IPS DF 6.9 (cell line): ENCODE measurements at regions not wholly inside any gene's neighbourhood (a gene's known extent, or its start where the extent isn't known, plus 50 kb on each side); places are given as distances from the start of the nearest gene placed in this dataset.

Experiments used
- DNase-seq: peaks from one replicate; pipeline ENCODE4 v3.0.0-alpha.2; 2013; ENCODE audit warnings: low read depth, low spot score
- H3K27ac ChIP-seq: one replicate; pipeline ENCODE4 v1.5.1; 2013; ENCODE audit warnings: low read length, control low read depth
- H3K27me3 ChIP-seq: 2 replicates; pipeline ENCODE4 v1.6.1; 2013; ENCODE audit warnings: mild to moderate bottlenecking, low read length; ENCODE audit not compliant: control insufficient read depth, insufficient read depth
- H3K36me3 ChIP-seq: 2 replicates; pipeline ENCODE4 v1.6.1; 2013; ENCODE audit warnings: low read length; ENCODE audit not compliant: control insufficient read depth, insufficient read depth
- H3K4me1 ChIP-seq: 2 replicates; pipeline ENCODE4 v1.6.1; 2013; ENCODE audit warnings: low read length; ENCODE audit not compliant: control insufficient read depth, insufficient read depth
- H3K4me3 ChIP-seq: 2 replicates; pipeline ENCODE4 v1.5.1; 2013; ENCODE audit warnings: mild to moderate bottlenecking, low read length
- H3K9me3 ChIP-seq: 2 replicates; pipeline ENCODE4 v1.6.1; 2013; ENCODE audit warnings: low read length, inconsistent platforms; ENCODE audit not compliant: control insufficient read depth, insufficient read depth
- WGBS: extraction: QIAGEN DNeasy Blood & Tissue Kit; methylation state at CpG from one replicate; pipeline ENCODE4 v1.1.7; 2013; ENCODE audit warnings: mixed read lengths, missing lambda C conversion rate; ENCODE audit not compliant: insufficient read length, insufficient coverage; 5-methylcytosine and 5-hydroxymethylcytosine counted together

GRCh38 chr13:107529035-107529434 is 686.3 kb downstream of the LIG4 start:
- H3K27ac ChIP-seq = no peak overlapping the region
- no peaks in the 10 kb centered on the region for H3K36me3 ChIP-seq
- no peak overlapping the region for H3K4me3 ChIP-seq
- no peaks in the 10 kb centered on the region for H3K27me3 ChIP-seq
- no peaks in the 10 kb centered on the region for H3K4me1 ChIP-seq
- H3K9me3 ChIP-seq = no peaks in the 10 kb centered on the region
- no peak for DNase-seq
- no CpG with 5 or more reads among the region's 4 CpGs for WGBS

DNA sequence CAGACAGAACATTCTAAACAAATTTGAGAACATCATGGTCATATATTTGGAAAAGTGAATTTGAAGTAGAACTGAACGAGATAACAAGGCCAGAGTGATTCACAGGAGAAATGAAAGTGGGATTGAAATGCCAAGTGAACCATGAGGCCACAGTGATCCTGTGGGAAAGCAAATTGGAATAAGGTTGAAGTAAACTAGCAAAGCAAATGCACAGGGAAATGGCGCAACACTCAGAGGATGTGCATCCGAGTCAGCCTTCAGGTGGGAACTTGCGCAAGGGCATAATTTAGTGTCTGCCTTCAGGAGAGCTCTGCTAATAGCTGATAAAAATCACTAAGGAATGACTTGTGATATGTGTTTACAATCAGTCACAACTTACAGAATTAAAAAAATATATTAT is 696.6 kb downstream of the LIG4 start:
- H3K4me1 ChIP-seq = no peaks in the 10 kb centered on the region
- H3K4me3 ChIP-seq = no peak overlapping the region
- no peaks in the 10 kb centered on the region for H3K27me3 ChIP-seq
- H3K36me3 ChIP-seq = no peaks in the 10 kb centered on the region
- no peaks in the 10 kb centered on the region for H3K9me3 ChIP-seq
- no peak overlapping the region for H3K27ac ChIP-seq
- WGBS = no CpG with 5 or more reads among the region's 4 CpGs
- DNase-seq = no peak

GRCh38 chr13:107518292-107518691 is 697.0 kb downstream of the LIG4 start:
- H3K9me3 ChIP-seq = no peaks in the 10 kb centered on the region
- no peaks in the 10 kb centered on the region for H3K4me1 ChIP-seq
- no peaks in the 10 kb centered on the region for H3K36me3 ChIP-seq
- no peaks in the 10 kb centered on the region for H3K27me3 ChIP-seq
- no peak for DNase-seq
- H3K27ac ChIP-seq = no peak overlapping the region
- WGBS = no CpG with 5 or more reads among the region's 3 CpGs
- H3K4me3 ChIP-seq = no peak overlapping the region

GRCh38 chr13:107516517-107516916 is 698.8 kb downstream of the LIG4 start:
- no CpG with 5 or more reads among the region's 4 CpGs for WGBS
- DNase-seq = no peak
- H3K4me1 ChIP-seq = peaks cover 2% of the 10 kb centered on the region; the same call in 1 of the 2 replicates
- no peak overlapping the region for H3K27ac ChIP-seq
- H3K4me3 ChIP-seq = no peak overlapping the region
- no peaks in the 10 kb centered on the region for H3K36me3 ChIP-seq
- no peaks in the 10 kb centered on the region for H3K9me3 ChIP-seq
- H3K27me3 ChIP-seq = no peaks in the 10 kb centered on the region

DNA sequence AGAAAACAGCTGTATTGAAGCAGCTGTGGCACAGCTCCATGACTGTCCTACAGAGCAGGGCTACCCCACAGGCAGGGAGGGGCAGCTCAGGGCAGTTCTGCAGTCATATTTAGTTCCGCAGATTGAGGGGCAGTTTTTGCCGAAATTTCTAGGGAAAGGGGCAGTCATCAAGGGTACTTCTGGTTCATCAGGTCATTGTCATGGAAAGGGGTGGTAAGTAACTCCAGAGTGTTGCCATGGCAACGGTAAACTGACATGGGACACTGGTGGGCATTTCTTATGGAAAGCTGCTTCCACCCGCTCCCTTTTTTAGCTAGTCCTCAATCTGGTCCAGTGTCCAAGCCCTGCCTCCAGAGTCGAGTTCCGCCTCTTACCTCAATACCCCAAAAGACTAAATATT is 702.8 kb downstream of the LIG4 start:
- peaks cover 2% of the 10 kb centered on the region; the same call in 1 of the 2 replicates for H3K4me1 ChIP-seq
- no peak overlapping the region for H3K27ac ChIP-seq
- peak; percentile 5 for DNase-seq
- no CpG with 5 or more reads among the region's 6 CpGs for WGBS
- H3K27me3 ChIP-seq = no peaks in the 10 kb centered on the region
- no peaks in the 10 kb centered on the region for H3K36me3 ChIP-seq
- H3K4me3 ChIP-seq = no peak overlapping the region
- H3K9me3 ChIP-seq = no peaks in the 10 kb centered on the region

GRCh38 chr13:107497661-107498060 is 717.7 kb downstream of the LIG4 start:
- no peaks in the 10 kb centered on the region for H3K27me3 ChIP-seq
- no peaks in the 10 kb centered on the region for H3K9me3 ChIP-seq
- no peaks in the 10 kb centered on the region for H3K4me1 ChIP-seq
- no peak for DNase-seq
- H3K4me3 ChIP-seq = no peak overlapping the region
- H3K36me3 ChIP-seq = no peaks in the 10 kb centered on the region
- H3K27ac ChIP-seq = no peak overlapping the region
- WGBS = no CpG with 5 or more reads among the region's 5 CpGs

GRCh38 chr13:107493266-107493665 is 722.1 kb downstream of the LIG4 start:
- WGBS = no CpG with 5 or more reads among the region's 3 CpGs
- DNase-seq = no peak
- Histone ChIP-seq H3K9me3 (no peaks in the 10 kb centered on the region), H3K4me3 (no peak overlapping the region), H3K36me3 (no peaks in the 10 kb centered on the region), H3K27me3 (no peaks in the 10 kb centered on the region), H3K27ac (no peak overlapping the region), H3K4me1 (no peaks in the 10 kb centered on the region)

DNA sequence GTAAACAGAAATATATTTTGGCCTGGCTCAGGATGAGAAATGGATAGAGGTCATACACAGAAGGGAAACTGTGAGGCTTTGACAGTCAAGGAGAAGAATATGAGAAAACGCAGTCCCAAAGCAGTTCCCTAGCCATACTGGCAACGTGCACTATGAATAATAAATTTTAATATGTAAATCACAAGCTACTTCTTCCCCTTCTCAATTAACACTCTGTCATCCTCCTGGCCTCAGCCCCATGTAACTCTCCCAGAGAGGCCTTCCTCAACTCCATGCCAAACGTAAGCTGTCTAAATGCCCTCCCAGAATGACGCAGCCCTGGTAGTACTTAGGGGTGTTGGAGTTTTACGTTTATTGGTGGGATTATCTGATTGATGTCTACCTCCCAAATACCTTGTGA is 732.6 kb downstream of the LIG4 start:
- DNase-seq = no peak
- Histone ChIP-seq H3K36me3 (no peaks in the 10 kb centered on the region), H3K27me3 (no peaks in the 10 kb centered on the region), H3K4me3 (no peak overlapping the region), H3K4me1 (no peaks in the 10 kb centered on the region), H3K27ac (no peak overlapping the region), H3K9me3 (no peaks in the 10 kb centered on the region)
- WGBS = no CpG with 5 or more reads among the region's 5 CpGs

GRCh38 chr13:107480130-107480529 is 735.2 kb downstream of the LIG4 start:
- no CpG with 5 or more reads among the region's 1 CpG for WGBS
- no peaks in the 10 kb centered on the region for H3K4me1 ChIP-seq
- H3K36me3 ChIP-seq = no peaks in the 10 kb centered on the region
- H3K4me3 ChIP-seq = no peak overlapping the region
- H3K27me3 ChIP-seq = no peaks in the 10 kb centered on the region
- no peaks in the 10 kb centered on the region for H3K9me3 ChIP-seq
- H3K27ac ChIP-seq = no peak overlapping the region
- DNase-seq = no peak

GRCh38 chr13:107477772-107478379 is 737.5 kb downstream of the LIG4 start:
- Histone ChIP-seq H3K27me3 (no peaks in the 10 kb centered on the region), H3K9me3 (no peaks in the 10 kb centered on the region), H3K4me3 (no peak overlapping the region), H3K36me3 (no peaks in the 10 kb centered on the region), H3K4me1 (no peaks in the 10 kb centered on the region), H3K27ac (no peak overlapping the region)
- no CpG with 5 or more reads among the region's 3 CpGs for WGBS
- DNase-seq = no peak

- no peak overlapping the region for H3K27ac ChIP-seq
- H3K9me3 ChIP-seq = no peaks in the 10 kb centered on the region
- DNase-seq = no peak
- no peaks in the 10 kb centered on the region for H3K27me3 ChIP-seq
- no peaks in the 10 kb centered on the region for H3K4me1 ChIP-seq
- H3K4me3 ChIP-seq = no peak overlapping the region
- WGBS = no CpG with 5 or more reads among the region's 3 CpGs
- no peaks in the 10 kb centered on the region for H3K36me3 ChIP-seq
Observed at GRCh38 chr13:107475753-107476453, 739.4 kb downstream of the LIG4 start.
